Ishikawa (cell line): ENCODE measurements at regions not wholly inside any gene's neighbourhood (a gene's known extent, or its start where the extent isn't known, plus 50 kb on each side); places are given as distances from the start of the nearest gene placed in this dataset.

Experiments
- CEBPB ChIP-seq: IDR thresholded peaks from 2 replicates; pipeline ENCODE4 v1.6.1; 2012
- CREB1 ChIP-seq: IDR thresholded peaks from 2 replicates; pipeline ENCODE4 v1.6.1; 2012; ENCODE audit warnings: low read depth
- EGR1 ChIP-seq: IDR thresholded peaks from 2 replicates; pipeline ENCODE4 v1.6.1; 2012
- EP300 ChIP-seq: IDR thresholded peaks from 2 replicates; pipeline ENCODE4 v1.6.1; 2012; ENCODE audit warnings: borderline replicate concordance
- NFIC ChIP-seq: IDR thresholded peaks from 2 replicates; pipeline ENCODE4 v1.6.1; 2012
- RAD21 ChIP-seq: IDR thresholded peaks from 2 replicates; pipeline ENCODE4 v1.6.1; 2012; ENCODE audit warnings: low read depth
- TAF1 ChIP-seq: IDR thresholded peaks from 2 replicates; pipeline ENCODE4 v1.6.1; 2012; ENCODE audit warnings: low read depth, mild to moderate bottlenecking
- TCF12 ChIP-seq: IDR thresholded peaks from 2 replicates; pipeline ENCODE4 v1.6.1; 2012; ENCODE audit warnings: low read depth
- TEAD4 ChIP-seq: IDR thresholded peaks from 2 replicates; pipeline ENCODE4 v1.6.1; 2012
- YY1 ChIP-seq: IDR thresholded peaks from 2 replicates; pipeline ENCODE4 v1.6.1; 2012; ENCODE audit warnings: low read depth
- ZBTB7A ChIP-seq: IDR thresholded peaks from 2 replicates; pipeline ENCODE4 v1.6.1; 2012; ENCODE audit warnings: low read depth
- TF ChIP-seq, protein P1 (sequence below): IDR thresholded peaks from 2 replicates; pipeline ENCODE4 v1.6.1; 2012; ENCODE audit warnings: low read depth, mild to moderate bottlenecking
- TF ChIP-seq, protein P2 (sequence below): IDR thresholded peaks from 2 replicates; pipeline ENCODE4 v1.6.1; 2012
- TF ChIP-seq, protein P3 (sequence below): IDR thresholded peaks from 2 replicates; pipeline ENCODE4 v1.6.1; 2012

DNA sequence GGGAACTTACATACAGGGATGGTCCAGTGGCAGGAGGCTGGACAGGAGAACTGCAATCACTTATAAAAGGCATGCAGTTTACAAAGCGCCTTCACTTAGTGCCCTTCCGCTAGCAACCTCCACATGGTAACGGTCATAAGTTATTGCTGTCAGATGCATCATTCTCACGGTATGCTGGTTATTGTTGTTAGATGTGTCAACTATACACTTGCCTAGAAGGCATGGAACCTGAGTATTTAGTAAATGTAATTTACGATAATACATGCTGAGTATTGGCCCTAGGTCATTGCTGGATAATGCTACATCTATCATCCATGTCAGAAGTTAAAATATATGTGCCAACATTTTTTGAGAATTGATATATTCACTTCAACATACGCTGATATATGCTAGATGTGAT is 155.1 kb upstream of the MBL2 start:
- TF ChIP-seq EP300: peak; percentile 83; the same call in 1 of the 2 replicates
- TF ChIP-seq, protein P1, sequence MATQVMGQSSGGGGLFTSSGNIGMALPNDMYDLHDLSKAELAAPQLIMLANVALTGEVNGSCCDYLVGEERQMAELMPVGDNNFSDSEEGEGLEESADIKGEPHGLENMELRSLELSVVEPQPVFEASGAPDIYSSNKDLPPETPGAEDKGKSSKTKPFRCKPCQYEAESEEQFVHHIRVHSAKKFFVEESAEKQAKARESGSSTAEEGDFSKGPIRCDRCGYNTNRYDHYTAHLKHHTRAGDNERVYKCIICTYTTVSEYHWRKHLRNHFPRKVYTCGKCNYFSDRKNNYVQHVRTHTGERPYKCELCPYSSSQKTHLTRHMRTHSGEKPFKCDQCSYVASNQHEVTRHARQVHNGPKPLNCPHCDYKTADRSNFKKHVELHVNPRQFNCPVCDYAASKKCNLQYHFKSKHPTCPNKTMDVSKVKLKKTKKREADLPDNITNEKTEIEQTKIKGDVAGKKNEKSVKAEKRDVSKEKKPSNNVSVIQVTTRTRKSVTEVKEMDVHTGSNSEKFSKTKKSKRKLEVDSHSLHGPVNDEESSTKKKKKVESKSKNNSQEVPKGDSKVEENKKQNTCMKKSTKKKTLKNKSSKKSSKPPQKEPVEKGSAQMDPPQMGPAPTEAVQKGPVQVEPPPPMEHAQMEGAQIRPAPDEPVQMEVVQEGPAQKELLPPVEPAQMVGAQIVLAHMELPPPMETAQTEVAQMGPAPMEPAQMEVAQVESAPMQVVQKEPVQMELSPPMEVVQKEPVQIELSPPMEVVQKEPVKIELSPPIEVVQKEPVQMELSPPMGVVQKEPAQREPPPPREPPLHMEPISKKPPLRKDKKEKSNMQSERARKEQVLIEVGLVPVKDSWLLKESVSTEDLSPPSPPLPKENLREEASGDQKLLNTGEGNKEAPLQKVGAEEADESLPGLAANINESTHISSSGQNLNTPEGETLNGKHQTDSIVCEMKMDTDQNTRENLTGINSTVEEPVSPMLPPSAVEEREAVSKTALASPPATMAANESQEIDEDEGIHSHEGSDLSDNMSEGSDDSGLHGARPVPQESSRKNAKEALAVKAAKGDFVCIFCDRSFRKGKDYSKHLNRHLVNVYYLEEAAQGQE: no peak
- peak; percentile 86 for TF ChIP-seq NFIC
- no peak for TF ChIP-seq ZBTB7A
- TF ChIP-seq CEBPB: peak; percentile 52; the same call in 1 of the 2 replicates
- TF ChIP-seq CREB1: no peak
- TF ChIP-seq YY1: no peak
- no peak for TF ChIP-seq RAD21
- TF ChIP-seq TEAD4: peak; percentile 85
- TF ChIP-seq TAF1: no peak
- peak; percentile 71; the same call in 1 of the 2 replicates for TF ChIP-seq TCF12
- TF ChIP-seq, protein P2, sequence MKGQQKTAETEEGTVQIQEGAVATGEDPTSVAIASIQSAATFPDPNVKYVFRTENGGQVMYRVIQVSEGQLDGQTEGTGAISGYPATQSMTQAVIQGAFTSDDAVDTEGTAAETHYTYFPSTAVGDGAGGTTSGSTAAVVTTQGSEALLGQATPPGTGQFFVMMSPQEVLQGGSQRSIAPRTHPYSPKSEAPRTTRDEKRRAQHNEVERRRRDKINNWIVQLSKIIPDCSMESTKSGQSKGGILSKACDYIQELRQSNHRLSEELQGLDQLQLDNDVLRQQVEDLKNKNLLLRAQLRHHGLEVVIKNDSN: no peak
- TF ChIP-seq, protein P3, sequence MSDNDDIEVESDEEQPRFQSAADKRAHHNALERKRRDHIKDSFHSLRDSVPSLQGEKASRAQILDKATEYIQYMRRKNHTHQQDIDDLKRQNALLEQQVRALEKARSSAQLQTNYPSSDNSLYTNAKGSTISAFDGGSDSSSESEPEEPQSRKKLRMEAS: peak; percentile 61; the same call in 1 of the 2 replicates
- no peak for TF ChIP-seq EGR1
